SK-N-SH (cell line): ENCODE measurements at regions not wholly inside any gene's neighbourhood (a gene's known extent, or its start where the extent isn't known, plus 50 kb on each side); places are given as distances from the start of the nearest gene placed in this dataset.

ENCODE experiments used
- CTCF ChIA-PET: fragments of 300-600, 350-600 bp; formaldehyde crosslinking; extraction: SDS; loops from one replicate; lab custom pipeline; 2021; lab: Yijun Ruan, JAX
- POLR2A ChIA-PET: fragments of 350-600 bp; sonication (Branson Sonifier 250); formaldehyde crosslinking; extraction: SDS; loops from one replicate; lab custom pipeline; 2020; ENCODE audit warnings: antibody characterized with exemption, inconsistent platforms; lab: Yijun Ruan, JAX
- DNase-seq: peaks from one replicate; pipeline ENCODE4 v3.0.0; 2012
- H2AFZ ChIP-seq: fragments of 200-600 bp; sonication (generic); 2 replicates; pipeline ENCODE4 v1.8.1; 2016; ENCODE audit warnings: antibody characterized with exemption, mild to moderate bottlenecking, low read depth
- H3F3A ChIP-seq: fragments of 200-600 bp; sonication (generic); replicated peaks from 2 replicates; pipeline ENCODE3; 2016; ENCODE audit warnings: antibody characterized with exemption, mild to moderate bottlenecking; ENCODE audit not compliant: insufficient read depth
- H3K27ac ChIP-seq, 2 experiments: fragments of 200-500 bp in 1 of 2; fragments of 200-600 bp in 1 of 2; sonication (Bioruptor generic) in 1 of 2; sonication (generic), shearing (Covaris generic) in 1 of 2; 2 replicates each; pipeline versions ENCODE4 v1.5.1 to v1.6.1; 2014 to 2016; ENCODE audit warnings: low read depth in 2 of 2, inconsistent platforms in 1 of 2, low read length in 1 of 2, mild to moderate bottlenecking in 1 of 2, mixed read lengths in 1 of 2
- H3K27me3 ChIP-seq: fragments of 200-600 bp; sonication (generic), shearing (Covaris generic); 2 replicates; pipeline ENCODE4 v1.6.1; 2016; ENCODE audit warnings: mixed run types; ENCODE audit not compliant: insufficient read depth
- H3K36me3 ChIP-seq, 2 experiments: fragments of 200-500 bp in 1 of 2; fragments of 200-600 bp in 1 of 2; sonication (Bioruptor generic) in 1 of 2; sonication (generic) in 1 of 2; replicated peaks in 1 of 2; 2 replicates each; pipeline versions ENCODE3 to v1.5.1; 2014 to 2016; ENCODE audit warnings: low read length in 1 of 2, mild to moderate bottlenecking in 1 of 2; ENCODE audit not compliant: insufficient read depth in 2 of 2, control insufficient read depth in 1 of 2
- H3K4me1 ChIP-seq, 2 experiments: fragments of 200-500 bp in 1 of 2; fragments of 200-600 bp in 1 of 2; sonication (Bioruptor generic) in 1 of 2; sonication (generic), shearing (Covaris generic) in 1 of 2; 2 replicates each; pipeline versions ENCODE4 v1.5.1 to v1.6.1; 2014 to 2016; ENCODE audit warnings: low read depth in 1 of 2, low read length in 1 of 2, mixed run types in 1 of 2; ENCODE audit not compliant: insufficient read depth in 2 of 2, control insufficient read depth in 1 of 2
- H3K4me2 ChIP-seq: fragments of 200-600 bp; sonication (generic), shearing (Covaris generic); 2 replicates; pipeline ENCODE4 v1.6.1; 2017; ENCODE audit warnings: mixed run types
- H3K4me3 ChIP-seq, 2 experiments: fragments of 200-500 bp in 1 of 2; fragments of 200-600 bp in 1 of 2; sonication (Bioruptor generic) in 1 of 2; sonication (generic), shearing (Covaris generic) in 1 of 2; 2 replicates each; pipeline versions ENCODE4 v1.5.1 to v1.8.1; 2014 to 2016; ENCODE audit warnings: low read depth in 2 of 2, inconsistent platforms in 1 of 2, low read length in 1 of 2, mild to moderate bottlenecking in 1 of 2, mixed read lengths in 1 of 2, moderate library complexity in 1 of 2
- H3K79me2 ChIP-seq: fragments of 200-600 bp; sonication (generic); 2 replicates; pipeline ENCODE4 v1.8.1; 2017; ENCODE audit warnings: mild to moderate bottlenecking; ENCODE audit not compliant: insufficient read depth
- H3K9ac ChIP-seq: fragments of 200-600 bp; sonication (generic); 2 replicates; pipeline ENCODE4 v1.6.1; 2017; ENCODE audit warnings: mixed run types
- H3K9me2 ChIP-seq: fragments of 200-600 bp; sonication (generic); 2 replicates; pipeline ENCODE4 v1.6.1; 2017; ENCODE audit warnings: mixed run types
- H3K9me3 ChIP-seq: fragments of 200-600 bp; sonication (generic); 2 replicates; pipeline ENCODE4 v1.6.1; 2017; ENCODE audit warnings: mixed run types, mild to moderate bottlenecking, moderate library complexity
- H4K20me1 ChIP-seq: fragments of 200-600 bp; sonication (generic); 2 replicates; pipeline ENCODE4 v1.6.1; 2017; ENCODE audit warnings: mild to moderate bottlenecking, mixed run types; ENCODE audit not compliant: insufficient read depth
- ELF1 ChIP-seq: IDR thresholded peaks from 2 replicates; pipeline ENCODE4 v1.4.0; 2012
- EP300 ChIP-seq, 2 experiments: IDR thresholded peaks; 2 replicates each; pipeline versions ENCODE4 v1.4.0 to v1.6.1; 2012; ENCODE audit warnings: borderline replicate concordance in 1 of 2, low read depth in 1 of 2, low read length in 1 of 2
- FOSL2 ChIP-seq: IDR thresholded peaks from 2 replicates; pipeline ENCODE4 v1.4.0; 2012; ENCODE audit warnings: low read depth, mild to moderate bottlenecking, moderate library complexity, borderline replicate concordance
- GABPA ChIP-seq: IDR thresholded peaks from 2 replicates; pipeline ENCODE4 v1.4.0; 2012; ENCODE audit warnings: low read depth, mild to moderate bottlenecking
- JUND ChIP-seq: IDR thresholded peaks from 2 replicates; pipeline ENCODE4 v1.4.0; 2012
- MEF2A ChIP-seq: IDR thresholded peaks from 2 replicates; pipeline ENCODE4 v1.4.0; 2012; ENCODE audit warnings: low read depth, borderline replicate concordance
- NFIC ChIP-seq: IDR thresholded peaks from 2 replicates; pipeline ENCODE4 v1.4.0; 2012; ENCODE audit warnings: borderline replicate concordance
- RCOR1 ChIP-seq: fragments of 150-350 bp; IDR thresholded peaks from 2 replicates; pipeline ENCODE4 v1.6.1; 2017; ENCODE audit warnings: antibody characterized with exemption, low read length
- RXRA ChIP-seq: IDR thresholded peaks from 2 replicates; pipeline ENCODE4 v1.4.0; 2012; ENCODE audit warnings: low read depth, mild to moderate bottlenecking, borderline replicate concordance
- SMC3 ChIP-seq: IDR thresholded peaks from 2 replicates; pipeline ENCODE4 v1.6.1; 2012; ENCODE audit warnings: low read depth, low read length, improper control_type of control experiment
- TAF1 ChIP-seq: IDR thresholded peaks from 2 replicates; pipeline ENCODE4 v1.6.1; 2012; ENCODE audit warnings: low read depth, mild to moderate bottlenecking, low read length, moderate library complexity, borderline replicate concordance
- TCF12 ChIP-seq: IDR thresholded peaks from 2 replicates; pipeline ENCODE4 v1.4.0; 2012
- WGBS: methylation state at CpG from one replicate; pipeline ENCODE4 v1.1.6; 2017; ENCODE audit warnings: low lambda C conversion rate; 5-methylcytosine and 5-hydroxymethylcytosine counted together
- TF ChIP-seq, protein P1 (sequence below): IDR thresholded peaks from 2 replicates; pipeline ENCODE4; 2012
- TF ChIP-seq, protein P2 (sequence below): IDR thresholded peaks from 2 replicates; pipeline ENCODE4 v1.6.1; 2012; ENCODE audit warnings: mild to moderate bottlenecking, low read depth, low read length, moderate library complexity
- TF ChIP-seq, protein P3 (sequence below): fragments of 150-350 bp; IDR thresholded peaks from 2 replicates; pipeline ENCODE4 v1.6.1; 2017; ENCODE audit warnings: antibody characterized with exemption, low read length, low read depth, borderline replicate concordance
- TF ChIP-seq, protein P4 (sequence below): fragments of 200-600 bp; sonication (generic); IDR thresholded peaks from 2 replicates; pipeline ENCODE4 v1.6.1; 2017; ENCODE audit warnings: antibody characterized with exemption, mild to moderate bottlenecking, moderate library complexity

DNA sequence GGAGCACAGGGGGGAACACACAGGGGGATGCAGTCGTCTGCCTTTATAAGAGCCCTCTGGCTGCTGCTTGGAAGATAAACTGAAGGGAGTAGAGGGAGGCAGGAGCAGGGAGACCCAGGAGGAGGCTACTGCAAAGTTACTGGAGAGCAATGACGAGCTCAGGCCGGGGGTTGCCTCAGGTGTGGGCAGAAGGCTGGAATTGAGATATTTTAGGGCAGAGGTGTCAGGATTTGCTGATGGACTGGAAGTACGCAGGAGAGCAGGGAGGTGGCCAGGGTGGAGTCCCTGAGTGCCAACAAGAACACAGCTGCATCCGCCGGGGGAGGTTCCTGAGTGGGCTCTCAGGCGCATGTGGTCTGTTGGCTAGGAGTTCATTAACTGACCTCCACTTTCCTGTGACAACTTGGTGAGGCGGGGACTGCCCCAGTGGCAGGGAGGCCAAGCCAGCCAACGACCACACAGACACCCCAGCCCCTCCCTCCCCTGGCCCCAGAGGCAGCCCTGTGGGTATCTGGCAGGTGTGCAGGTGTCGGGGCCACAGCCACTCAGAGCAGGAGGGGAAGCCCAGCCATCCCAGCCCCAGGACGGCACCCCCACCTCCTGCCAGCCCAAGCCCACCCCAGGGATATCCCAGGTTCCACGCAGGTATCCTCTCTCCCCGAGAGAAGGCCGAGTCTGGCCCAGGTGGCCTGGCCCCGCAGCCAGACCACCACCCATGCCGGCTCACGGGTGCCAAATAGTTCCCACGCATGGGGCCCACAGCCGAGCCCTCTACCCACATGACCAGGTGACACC is 85.4 kb downstream of the NCOR2 start:
- Histone ChIP-seq H3K27ac (no peak overlapping the region; a peak in 1 of 4 replicates), H3K79me2 (peaks cover 26% of the 10 kb centered on the region; the same call in 1 of the 2 replicates), H3K9ac (no peak overlapping the region), H2AFZ (no peak overlapping the region), H4K20me1 (peaks cover 59% of the 10 kb centered on the region), H3K4me3 (no peak overlapping the region), H3K36me3 (peaks cover 9 to 34% of the 10 kb centered on the region in 2 experiments), H3K4me2 (no peak overlapping the region), H3K9me3 (no peaks in the 10 kb centered on the region), H3K4me1 (peaks cover 0 to 24% of the 10 kb centered on the region in 2 experiments; a peak in 1 of 4 replicates), H3F3A (no peaks in the 10 kb centered on the region)
- POLR2A ChIA-PET: no interaction called here
- DNase-seq: no peak
- WGBS: 96% methylated on average over 13 of the region's 19 CpGs
- no peak for TF ChIP-seq RXRA
- TF ChIP-seq, all 33 proteins: peak for 0
- CTCF ChIA-PET: interaction anchor here (0.7 kb wide), 1 partner anchor 23 kb away, joined by 3 read pairs; no protein-coding TSS in a partner anchor
- Histone ChIP-seq H3K27me3 (no peaks in the 10 kb centered on the region), H3K9me2 (no peaks in the 10 kb centered on the region)

DNA sequence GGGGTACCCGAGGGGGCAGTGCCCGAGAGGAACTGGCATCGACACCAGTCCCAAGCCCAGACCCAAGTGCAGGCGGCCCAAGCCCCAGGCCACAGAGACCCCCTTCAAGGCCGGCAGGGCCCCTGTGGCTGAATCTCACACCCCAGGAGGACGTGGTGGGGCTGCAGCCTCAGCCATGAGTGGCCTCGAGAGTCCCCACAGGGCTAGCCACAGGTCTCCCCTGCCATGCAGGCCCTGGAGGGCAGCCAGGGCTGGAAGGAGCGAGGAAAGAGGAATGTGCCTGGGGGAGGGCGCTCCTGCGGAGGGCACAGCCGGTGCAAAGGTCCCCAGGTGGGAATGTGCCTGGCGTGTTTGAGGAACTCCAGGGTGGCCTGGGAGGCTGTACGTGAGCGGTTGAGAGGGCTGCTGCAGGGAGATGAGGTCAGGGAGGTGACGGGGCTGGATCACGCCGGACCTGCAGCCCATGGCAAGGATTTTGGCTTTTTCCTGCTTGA is 86.1 kb downstream of the NCOR2 start:
- WGBS: 83% methylated on average over 16 of the region's 17 CpGs
- POLR2A ChIA-PET: no interaction called here
- Histone ChIP-seq H3K4me3 (no peak overlapping the region), H3K9ac (no peak overlapping the region), H2AFZ (no peak overlapping the region), H4K20me1 (peaks cover 52% of the 10 kb centered on the region), H3K79me2 (peaks cover 24% of the 10 kb centered on the region; the same call in 1 of the 2 replicates), H3K4me1 (peaks cover 0 to 23% of the 10 kb centered on the region in 2 experiments; a peak in 1 of 4 replicates), H3F3A (no peaks in the 10 kb centered on the region), H3K9me2 (no peaks in the 10 kb centered on the region)
- no peak for DNase-seq
- TF ChIP-seq, protein P1, sequence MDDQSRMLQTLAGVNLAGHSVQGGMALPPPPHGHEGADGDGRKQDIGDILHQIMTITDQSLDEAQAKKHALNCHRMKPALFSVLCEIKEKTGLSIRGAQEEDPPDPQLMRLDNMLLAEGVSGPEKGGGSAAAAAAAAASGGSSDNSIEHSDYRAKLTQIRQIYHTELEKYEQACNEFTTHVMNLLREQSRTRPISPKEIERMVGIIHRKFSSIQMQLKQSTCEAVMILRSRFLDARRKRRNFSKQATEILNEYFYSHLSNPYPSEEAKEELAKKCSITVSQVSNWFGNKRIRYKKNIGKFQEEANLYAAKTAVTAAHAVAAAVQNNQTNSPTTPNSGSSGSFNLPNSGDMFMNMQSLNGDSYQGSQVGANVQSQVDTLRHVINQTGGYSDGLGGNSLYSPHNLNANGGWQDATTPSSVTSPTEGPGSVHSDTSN: no peak
- TF ChIP-seq ELF1 (no peak), GABPA (no peak), NFIC (no peak), TAF1 (no peak), SMC3 (no peak), MEF2A (no peak), EP300 (IDR thresholded peaks at IDR 0.05; ENCODE audit: borderline replicate concordance in 1 of 2, low read depth in 1 of 2, low read length in 1 of 2) (no peak), RCOR1 (no peak), FOSL2 (no peak), RXRA (no peak), JUND (no peak), TCF12 (no peak)
- TF ChIP-seq, protein P2, sequence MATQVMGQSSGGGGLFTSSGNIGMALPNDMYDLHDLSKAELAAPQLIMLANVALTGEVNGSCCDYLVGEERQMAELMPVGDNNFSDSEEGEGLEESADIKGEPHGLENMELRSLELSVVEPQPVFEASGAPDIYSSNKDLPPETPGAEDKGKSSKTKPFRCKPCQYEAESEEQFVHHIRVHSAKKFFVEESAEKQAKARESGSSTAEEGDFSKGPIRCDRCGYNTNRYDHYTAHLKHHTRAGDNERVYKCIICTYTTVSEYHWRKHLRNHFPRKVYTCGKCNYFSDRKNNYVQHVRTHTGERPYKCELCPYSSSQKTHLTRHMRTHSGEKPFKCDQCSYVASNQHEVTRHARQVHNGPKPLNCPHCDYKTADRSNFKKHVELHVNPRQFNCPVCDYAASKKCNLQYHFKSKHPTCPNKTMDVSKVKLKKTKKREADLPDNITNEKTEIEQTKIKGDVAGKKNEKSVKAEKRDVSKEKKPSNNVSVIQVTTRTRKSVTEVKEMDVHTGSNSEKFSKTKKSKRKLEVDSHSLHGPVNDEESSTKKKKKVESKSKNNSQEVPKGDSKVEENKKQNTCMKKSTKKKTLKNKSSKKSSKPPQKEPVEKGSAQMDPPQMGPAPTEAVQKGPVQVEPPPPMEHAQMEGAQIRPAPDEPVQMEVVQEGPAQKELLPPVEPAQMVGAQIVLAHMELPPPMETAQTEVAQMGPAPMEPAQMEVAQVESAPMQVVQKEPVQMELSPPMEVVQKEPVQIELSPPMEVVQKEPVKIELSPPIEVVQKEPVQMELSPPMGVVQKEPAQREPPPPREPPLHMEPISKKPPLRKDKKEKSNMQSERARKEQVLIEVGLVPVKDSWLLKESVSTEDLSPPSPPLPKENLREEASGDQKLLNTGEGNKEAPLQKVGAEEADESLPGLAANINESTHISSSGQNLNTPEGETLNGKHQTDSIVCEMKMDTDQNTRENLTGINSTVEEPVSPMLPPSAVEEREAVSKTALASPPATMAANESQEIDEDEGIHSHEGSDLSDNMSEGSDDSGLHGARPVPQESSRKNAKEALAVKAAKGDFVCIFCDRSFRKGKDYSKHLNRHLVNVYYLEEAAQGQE: no peak
- TF ChIP-seq, protein P3, sequence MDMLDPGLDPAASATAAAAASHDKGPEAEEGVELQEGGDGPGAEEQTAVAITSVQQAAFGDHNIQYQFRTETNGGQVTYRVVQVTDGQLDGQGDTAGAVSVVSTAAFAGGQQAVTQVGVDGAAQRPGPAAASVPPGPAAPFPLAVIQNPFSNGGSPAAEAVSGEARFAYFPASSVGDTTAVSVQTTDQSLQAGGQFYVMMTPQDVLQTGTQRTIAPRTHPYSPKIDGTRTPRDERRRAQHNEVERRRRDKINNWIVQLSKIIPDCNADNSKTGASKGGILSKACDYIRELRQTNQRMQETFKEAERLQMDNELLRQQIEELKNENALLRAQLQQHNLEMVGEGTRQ: no peak
- TF ChIP-seq, protein P4, sequence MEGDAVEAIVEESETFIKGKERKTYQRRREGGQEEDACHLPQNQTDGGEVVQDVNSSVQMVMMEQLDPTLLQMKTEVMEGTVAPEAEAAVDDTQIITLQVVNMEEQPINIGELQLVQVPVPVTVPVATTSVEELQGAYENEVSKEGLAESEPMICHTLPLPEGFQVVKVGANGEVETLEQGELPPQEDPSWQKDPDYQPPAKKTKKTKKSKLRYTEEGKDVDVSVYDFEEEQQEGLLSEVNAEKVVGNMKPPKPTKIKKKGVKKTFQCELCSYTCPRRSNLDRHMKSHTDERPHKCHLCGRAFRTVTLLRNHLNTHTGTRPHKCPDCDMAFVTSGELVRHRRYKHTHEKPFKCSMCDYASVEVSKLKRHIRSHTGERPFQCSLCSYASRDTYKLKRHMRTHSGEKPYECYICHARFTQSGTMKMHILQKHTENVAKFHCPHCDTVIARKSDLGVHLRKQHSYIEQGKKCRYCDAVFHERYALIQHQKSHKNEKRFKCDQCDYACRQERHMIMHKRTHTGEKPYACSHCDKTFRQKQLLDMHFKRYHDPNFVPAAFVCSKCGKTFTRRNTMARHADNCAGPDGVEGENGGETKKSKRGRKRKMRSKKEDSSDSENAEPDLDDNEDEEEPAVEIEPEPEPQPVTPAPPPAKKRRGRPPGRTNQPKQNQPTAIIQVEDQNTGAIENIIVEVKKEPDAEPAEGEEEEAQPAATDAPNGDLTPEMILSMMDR: no peak
- TF ChIP-seq, all 33 proteins: peak for 0
- CTCF ChIA-PET: interaction anchor here (0.7 to 1.3 kb wide), 2 partner anchors 24 to 290 kb away, joined by 3 read pairs; no protein-coding TSS in a partner anchor
- Histone ChIP-seq H3K27me3 (no peaks in the 10 kb centered on the region), H3K9me3 (no peaks in the 10 kb centered on the region), H3K27ac (peak overlapping the region in 1 of 2 experiments; percentile 4; a peak in 1 of 4 replicates), H3K36me3 (peaks cover 15 to 32% of the 10 kb centered on the region in 2 experiments), H3K4me2 (no peak overlapping the region)
